GM13976 (cell line): ENCODE measurements at regions not wholly inside any gene's neighbourhood (a gene's known extent, or its start where the extent isn't known, plus 50 kb on each side); places are given as distances from the start of the nearest gene placed in this dataset.

Experiments
- DNase-seq: peaks from one replicate; pipeline ENCODE4 v3.0.0; 2012; ENCODE audit warnings: low spot score
- in situ Hi-C: fragments of 300-500 bp; cut with MboI; formaldehyde crosslinking; loops from one replicate; pipeline ENCODE4 v1.12.0; 2022; ENCODE audit warnings: low sequenced_read_pairs, mixed read lengths, inconsistent platforms; ENCODE audit not compliant: unreplicated experiment
- TF ChIP-seq, protein P1 (sequence below): IDR thresholded peaks from 2 replicates; pipeline ENCODE4 v1.5.1; 2012; ENCODE audit warnings: borderline replicate concordance, mild to moderate bottlenecking; ENCODE audit not compliant: insufficient read depth; ENCODE audit errors: extremely low read depth, missing control alignments, control extremely low read depth

- TF ChIP-seq, protein P1, sequence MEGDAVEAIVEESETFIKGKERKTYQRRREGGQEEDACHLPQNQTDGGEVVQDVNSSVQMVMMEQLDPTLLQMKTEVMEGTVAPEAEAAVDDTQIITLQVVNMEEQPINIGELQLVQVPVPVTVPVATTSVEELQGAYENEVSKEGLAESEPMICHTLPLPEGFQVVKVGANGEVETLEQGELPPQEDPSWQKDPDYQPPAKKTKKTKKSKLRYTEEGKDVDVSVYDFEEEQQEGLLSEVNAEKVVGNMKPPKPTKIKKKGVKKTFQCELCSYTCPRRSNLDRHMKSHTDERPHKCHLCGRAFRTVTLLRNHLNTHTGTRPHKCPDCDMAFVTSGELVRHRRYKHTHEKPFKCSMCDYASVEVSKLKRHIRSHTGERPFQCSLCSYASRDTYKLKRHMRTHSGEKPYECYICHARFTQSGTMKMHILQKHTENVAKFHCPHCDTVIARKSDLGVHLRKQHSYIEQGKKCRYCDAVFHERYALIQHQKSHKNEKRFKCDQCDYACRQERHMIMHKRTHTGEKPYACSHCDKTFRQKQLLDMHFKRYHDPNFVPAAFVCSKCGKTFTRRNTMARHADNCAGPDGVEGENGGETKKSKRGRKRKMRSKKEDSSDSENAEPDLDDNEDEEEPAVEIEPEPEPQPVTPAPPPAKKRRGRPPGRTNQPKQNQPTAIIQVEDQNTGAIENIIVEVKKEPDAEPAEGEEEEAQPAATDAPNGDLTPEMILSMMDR: no peak
- in situ Hi-C loops: no loop called here
- no peak for DNase-seq
Observed at GRCh38 chr18:22020127-22020866, 149.1 kb upstream of the GATA6 start.

GRCh38 chr18:22020867-22021370 is 148.5 kb upstream of the GATA6 start:
- TF ChIP-seq, protein P1: no peak
- in situ Hi-C loops: no loop called here

GRCh38 chr18:22021701-22022100 is 147.7 kb upstream of the GATA6 start:
- TF ChIP-seq, protein P1: no peak
- no peak for DNase-seq

More at GRCh38 chr18:22020867-22021370, 148.5 kb upstream of the GATA6 start:
- DNase-seq: no peak

DNA sequence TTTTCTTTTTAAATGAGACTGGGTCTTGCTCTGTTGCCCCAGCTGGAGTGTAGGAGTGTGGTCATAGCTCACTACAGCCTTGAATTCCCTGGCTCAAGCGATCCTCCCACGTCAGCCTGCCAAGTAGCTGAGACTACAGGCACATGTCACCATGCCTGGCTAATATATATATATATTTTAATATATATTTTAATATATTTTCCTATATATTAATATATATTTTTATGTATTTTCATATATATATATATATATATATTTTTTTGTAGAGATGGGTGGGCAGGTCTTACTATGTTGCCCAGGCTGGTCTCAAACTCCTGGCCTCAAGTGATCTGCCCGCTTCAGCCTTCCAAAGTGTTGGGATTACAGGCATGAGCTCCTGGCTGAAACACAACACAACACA is 144.5 kb upstream of the GATA6 start:
- in situ Hi-C loops: no loop called here
- DNase-seq: no peak
- TF ChIP-seq, protein P1: no peak

More at GRCh38 chr18:22021701-22022100, 147.7 kb upstream of the GATA6 start:
- in situ Hi-C loops: no loop called here

DNA sequence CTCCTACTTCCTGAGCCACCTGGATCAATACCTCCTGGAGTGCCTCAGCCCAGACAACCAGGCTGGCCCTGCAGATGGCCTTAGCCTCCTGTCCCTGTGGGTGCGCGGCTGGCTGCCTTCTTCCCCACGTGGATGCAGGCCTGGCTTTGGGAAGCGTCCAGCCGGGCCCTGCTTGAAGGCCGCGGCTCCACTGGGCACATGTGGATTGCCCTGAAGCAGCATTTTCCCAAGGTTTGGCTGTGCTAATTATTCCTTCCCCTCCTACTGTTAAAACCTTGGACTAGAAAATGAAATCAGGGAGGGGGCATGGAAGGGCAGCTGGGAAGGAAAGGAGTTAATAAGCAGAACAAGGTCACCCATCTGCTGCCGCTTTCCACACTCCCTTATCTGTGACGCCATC is 143.0 kb upstream of the GATA6 start:
- TF ChIP-seq, protein P1: no peak
- in situ Hi-C loops: no loop called here
- DNase-seq: no peak

DNA sequence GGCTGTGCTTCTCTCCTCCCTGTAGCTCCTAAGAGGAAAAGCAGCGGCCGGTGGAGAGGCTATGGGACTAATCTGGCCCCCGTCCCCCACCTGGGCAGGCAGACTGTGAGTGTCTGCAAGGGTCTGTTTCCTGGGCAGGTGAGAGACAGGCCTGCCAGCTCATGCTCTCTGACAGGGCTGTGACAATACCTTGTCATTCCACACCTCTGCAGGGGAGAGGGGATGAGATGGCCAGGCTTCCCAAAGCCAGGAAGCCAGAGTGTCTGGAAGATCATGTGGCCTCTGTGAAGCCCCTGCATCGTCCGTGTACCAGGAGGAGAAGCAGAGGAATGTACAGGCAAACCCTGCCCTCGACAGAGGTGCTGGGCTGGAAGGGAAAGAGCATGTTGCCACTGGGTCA is 142.5 kb upstream of the GATA6 start:
- in situ Hi-C loops: no loop called here
- TF ChIP-seq, protein P1: no peak
- DNase-seq: no peak
